GM21619 (cell line): ENCODE measurements at regions not wholly inside any gene's neighbourhood (a gene's known extent, or its start where the extent isn't known, plus 50 kb on each side); places are given as distances from the start of the nearest gene placed in this dataset.
"Not testable (repeated sequence)": the region's sequence is repeated elsewhere in the genome, so short reads cannot be mapped to it uniquely, and the experiment has no call there.

Source experiments
- ATAC-seq: cut with Tn5 transposase; IDR thresholded peaks from one replicate; pipeline ENCODE4 v1.9.1; 2021; ENCODE audit not compliant: unreplicated experiment

DNA sequence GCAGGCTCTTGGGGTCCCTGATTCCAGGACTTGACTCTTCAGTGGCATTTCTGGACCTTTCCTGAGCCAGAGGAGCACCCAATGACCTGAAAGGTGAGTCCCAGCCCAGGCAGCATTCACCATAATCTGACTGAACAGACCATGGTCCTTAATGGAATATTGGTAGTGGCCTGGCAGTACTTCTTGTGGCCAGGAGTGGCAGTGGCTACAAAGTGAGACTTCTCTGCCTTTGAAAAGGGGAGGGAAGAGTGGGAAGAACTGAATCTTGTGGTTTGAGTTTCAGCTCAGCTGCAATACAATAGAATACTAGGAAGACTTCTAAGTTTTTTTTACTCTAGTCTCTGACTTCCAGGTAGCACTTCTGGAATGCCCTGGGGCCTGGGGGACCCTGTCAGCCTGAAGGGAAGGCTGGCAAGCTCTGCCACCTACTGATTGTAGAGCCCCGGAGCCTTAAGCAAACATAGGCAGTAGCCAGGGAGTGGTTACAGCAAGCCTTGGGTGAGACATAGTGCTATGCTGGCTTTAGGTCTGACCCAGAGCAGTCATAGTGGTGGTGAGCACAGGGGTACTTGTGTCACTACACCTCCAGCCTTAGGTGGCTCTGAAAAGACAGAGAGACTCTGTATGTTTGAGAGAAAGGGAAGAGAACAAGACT lies 674.2 kb upstream of the MANEA start:
- no peak for ATAC-seq

DNA sequence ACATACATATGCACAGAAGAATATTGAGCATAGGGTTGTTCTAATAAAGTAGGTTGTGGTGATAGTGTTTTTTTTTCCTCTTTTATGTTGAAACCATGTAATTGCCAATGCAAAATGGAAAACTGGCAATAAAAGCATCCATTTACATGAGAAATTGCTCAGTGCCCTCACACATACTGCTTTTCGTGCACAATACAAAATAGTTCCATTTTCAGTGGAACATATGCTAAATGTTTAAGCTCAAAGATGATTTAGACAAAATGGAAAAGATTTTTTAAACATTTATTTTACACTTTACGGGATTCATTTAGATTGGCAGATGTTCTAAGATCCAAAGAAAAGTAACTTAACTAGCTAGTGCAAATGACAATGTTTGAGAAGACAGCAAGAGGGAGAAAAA lies 678.1 kb upstream of the MANEA start:
- no peak for ATAC-seq

DNA sequence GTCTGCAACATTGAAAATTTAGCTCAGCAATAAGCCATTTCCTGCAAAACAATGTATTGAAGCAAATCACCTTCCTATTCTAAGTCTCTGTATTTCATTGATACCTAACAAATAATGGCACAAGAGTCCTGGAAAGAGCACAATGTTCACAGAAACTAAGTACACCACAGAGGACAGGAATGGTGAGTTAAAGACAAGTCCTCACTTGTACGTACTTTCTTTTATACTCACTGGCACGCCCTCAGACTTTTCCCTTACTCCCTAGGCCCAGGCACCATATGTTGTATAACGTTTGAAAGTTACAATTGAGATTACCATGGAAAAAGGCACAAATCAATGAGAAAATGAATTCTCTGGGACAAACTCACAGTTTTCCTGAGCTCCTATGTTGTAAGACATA lies 683.0 kb upstream of the MANEA start:
- no peak for ATAC-seq

DNA sequence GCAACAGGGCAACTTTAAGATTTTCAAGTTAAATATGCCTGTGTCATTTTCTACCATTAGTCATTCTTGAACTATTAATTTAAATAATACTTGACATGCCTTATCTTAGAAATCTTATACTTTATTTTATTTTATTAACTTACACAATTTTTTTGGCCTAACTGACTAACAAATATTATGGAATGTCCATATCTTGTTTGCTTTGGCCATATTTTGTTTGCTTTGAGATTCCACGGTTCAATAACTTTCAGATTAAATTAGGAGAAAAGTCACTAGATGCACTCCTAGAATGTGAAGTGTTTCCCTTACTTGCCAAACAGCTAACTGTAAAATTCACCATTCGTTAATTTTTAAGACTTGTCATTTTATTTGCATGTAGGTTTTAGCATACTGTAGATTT lies 684.0 kb upstream of the MANEA start:
- ATAC-seq, result no peak

DNA sequence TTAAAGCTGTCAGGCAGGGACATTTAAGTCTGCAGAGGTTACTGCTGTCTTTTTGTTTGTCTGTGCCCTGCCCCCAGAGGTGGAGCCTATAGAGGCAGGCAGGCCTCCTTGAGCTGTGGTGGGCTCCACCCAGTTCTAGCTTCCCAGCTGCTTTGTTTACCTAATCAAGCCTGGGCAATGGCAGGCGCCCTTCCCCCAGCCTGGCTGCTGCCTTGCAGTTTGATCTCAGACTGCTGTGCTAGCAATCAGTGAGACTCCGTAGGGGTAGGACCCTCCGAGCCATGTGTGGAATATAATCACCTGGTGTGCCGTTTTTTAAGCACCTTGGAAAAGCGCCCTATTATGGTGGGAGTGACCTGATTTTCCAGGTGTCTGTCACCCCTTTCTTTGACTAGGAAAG lies 703.5 kb upstream of the MANEA start:
- not testable (repeated sequence) for ATAC-seq

DNA sequence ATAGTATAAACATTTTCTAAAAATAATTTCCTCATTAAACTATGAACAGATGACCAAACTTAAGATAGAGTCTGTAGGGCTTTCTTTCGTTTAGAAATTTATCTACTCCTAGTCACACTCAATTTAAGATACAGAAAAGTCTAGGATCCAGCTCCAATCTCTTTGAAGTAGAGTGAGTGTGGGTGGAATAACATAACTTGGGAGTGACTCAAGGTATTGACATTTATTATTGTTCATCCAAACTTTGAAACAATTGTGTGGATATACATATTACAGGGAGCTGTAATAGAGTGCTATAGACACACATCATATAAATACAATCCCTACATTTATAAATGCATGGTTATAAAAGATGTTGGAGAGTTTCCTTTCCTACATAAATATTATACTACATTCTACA lies 715.2 kb upstream of the MANEA start:
- ATAC-seq, result no peak

DNA sequence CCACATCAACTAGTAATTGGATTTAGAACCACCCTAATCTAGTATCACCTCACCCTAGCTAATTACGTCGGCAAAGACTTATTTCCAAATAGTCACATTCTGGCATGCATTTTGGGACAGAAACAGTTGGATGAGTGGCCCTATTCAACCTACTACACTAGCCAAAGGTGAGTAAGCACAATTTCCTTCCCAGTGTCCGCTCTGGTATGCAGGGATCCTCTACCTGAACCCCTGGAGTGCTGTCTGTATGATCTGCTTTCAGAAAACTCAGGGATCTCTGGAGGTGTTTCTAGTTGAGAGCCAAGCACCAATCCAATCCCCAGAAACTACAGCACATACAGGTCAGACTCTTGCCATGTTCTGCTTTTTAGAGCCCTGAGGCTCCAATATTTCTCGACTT lies 717.4 kb upstream of the MANEA start:
- ATAC-seq, result no peak

DNA sequence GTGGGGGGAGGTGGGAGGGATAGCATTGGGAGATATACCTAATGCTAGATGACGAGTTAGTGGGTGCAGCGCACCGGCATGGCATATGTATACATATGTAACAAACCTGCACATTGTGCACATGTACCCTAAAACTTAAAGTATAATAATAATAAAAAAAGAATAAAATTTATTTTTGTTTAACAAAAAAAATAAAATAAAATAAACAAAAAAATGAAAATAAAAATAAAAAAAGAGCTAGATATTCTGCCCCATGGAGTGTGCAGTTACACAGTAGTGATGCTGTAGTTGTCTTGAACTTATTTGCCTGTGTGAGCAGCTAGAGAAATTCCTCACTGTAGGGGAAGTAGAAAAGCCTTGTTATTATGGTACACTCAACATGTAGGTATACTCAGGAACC lies 720.3 kb upstream of the MANEA start:
- ATAC-seq, result not testable (repeated sequence)

DNA sequence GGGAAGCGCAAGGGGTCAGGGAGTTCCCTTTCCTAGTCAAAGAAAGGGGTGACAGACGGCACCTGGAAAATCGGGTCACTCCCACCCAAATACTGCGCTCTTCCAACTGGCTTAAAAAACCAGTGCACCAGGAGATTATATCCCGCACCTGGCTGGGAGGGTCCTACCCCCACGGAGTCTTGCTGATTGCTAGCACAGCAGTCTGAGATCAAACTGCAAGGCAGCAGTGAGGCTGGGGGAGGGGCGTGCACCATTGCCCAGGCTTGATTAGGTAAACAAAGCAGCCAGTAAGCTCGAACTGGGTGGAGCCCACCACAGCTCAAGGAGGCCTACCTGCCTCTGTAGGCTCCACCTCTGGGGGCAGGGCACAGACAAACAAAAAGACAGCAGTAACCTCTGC lies 726.0 kb upstream of the MANEA start:
- ATAC-seq, result not testable (repeated sequence)

DNA sequence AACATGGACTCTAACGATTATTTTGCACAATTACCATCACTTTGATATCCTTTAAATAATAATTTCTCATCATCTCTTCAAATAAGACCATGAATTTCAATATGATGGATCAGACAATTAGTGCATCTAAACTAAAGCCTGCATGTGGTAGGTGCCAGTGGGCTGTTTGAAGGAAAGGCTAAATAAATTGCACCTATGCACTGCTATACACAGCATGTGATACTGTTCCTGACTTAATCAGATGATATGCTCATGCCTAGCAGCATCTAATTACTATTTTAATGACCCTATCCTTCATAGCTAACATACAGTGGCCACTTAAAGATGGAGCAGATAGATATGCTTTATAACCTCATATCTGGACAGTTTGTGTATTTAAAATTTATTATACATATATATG lies 731.6 kb upstream of the MANEA start:
- ATAC-seq, result no peak

DNA sequence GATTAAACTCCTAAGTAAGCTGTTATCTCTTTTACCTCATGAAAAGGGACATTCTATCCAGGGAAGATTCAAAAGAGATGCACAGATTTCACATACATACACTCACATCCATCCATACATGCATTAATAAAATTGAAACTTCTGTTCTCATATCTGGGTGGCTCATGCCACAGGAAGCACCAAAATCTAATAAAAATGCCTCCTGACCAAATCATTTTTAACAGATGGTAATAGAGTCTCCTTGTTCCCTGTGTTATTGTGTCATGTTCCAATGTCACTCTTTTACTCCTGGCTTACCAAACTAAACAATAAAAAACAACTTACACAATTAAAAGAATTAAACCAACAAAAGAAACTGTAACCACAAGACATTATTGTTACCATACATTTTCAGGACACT lies 742.1 kb upstream of the MANEA start:
- no peak for ATAC-seq

DNA sequence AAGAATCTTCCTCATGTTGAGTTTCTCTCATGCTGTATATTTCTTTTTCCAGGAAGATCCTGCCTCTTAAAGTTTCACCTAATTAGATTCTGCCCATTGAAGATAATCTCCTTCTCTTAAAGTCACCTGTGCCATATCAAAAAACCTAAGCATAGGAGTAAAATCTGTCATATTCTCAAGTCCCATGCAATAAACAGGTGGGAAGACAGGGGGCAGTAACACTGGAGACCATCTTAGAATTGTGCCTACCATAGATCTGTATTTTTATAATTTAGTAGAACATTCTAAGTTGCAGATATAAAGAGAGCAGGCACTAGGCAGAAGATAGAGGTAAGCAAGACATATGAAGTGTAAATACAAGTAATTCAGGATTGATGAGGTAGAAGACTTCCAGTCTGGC lies 763.5 kb upstream of the MANEA start:
- no peak for ATAC-seq

DNA sequence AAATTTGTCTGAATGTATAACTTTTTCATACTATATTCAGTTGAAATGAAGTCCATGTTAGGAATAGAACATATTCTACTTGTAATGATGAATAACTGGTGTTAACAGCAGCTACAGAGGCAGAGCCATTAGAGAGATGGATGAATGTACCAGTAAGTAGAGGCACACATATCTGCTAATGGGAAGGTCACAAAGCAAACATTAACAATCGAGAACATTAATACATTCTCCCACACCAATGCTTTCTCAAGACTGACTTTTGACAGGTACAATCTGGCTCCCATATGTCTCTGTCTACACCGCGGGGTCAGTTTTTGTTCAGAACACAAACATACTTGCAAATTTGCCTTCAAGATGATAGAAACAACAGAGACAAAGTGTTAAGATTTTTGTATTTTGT lies 776.0 kb upstream of the MANEA start:
- no peak for ATAC-seq

DNA sequence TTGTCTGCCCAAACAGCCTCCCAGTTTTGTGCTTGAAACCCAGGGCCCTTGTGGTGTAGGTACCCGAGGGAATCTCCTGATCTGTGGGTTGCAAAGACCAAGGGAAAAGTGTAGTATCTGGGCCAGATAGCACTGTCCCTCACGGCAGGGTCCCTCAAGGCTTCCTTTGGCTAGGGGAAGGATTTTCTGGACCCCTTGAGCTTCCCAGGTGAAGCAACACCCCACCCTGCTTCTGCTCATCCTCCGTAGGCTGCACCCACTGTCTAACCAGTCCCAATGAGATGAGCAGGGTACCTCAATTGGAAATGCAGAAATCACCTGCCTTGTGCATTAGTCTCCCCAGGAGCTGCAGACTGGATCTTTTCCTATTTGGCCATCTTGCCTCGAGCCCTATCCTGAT lies 791.8 kb upstream of the MANEA start:
- ATAC-seq, result no peak

DNA sequence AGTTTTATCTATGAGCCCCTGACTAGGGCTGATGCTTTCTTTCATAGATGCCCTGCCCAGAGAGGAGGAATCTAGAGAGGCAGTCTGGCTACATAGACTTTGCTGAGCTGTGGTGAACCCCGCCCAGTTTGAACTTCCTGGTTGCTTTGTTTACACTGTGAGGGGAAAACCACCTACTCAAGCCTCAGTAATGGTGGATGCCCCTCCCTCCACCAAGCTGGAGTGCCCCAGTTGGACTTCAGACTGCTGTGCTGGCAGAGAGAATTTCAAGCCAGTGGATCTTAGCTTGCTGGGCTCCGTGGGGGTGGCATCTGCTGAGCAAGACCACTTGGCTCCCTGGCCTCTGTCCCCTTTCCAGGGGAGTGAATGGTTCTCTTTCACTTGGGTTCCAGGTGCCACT lies 792.3 kb upstream of the MANEA start:
- ATAC-seq, result not testable (repeated sequence)

DNA sequence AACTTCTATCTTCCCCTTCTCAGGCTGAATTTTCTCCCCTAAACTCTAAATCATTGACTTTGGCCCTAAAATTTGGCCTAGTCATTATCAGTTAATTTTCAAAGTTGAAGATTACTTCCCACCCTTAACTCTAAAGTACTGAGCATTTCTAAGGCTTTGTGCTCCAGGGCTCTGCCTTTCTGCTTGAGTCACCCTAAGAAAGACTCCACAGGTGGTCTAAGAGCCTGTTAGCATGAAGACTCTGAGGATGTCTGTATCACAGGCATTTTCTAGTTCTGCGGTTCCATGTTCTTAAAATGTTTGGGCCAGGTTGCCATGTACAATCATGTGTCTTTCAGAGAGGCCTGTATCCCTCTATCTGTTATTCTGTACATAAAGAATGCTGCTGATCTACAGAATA lies 808.1 kb upstream of the MANEA start:
- ATAC-seq, result no peak

DNA sequence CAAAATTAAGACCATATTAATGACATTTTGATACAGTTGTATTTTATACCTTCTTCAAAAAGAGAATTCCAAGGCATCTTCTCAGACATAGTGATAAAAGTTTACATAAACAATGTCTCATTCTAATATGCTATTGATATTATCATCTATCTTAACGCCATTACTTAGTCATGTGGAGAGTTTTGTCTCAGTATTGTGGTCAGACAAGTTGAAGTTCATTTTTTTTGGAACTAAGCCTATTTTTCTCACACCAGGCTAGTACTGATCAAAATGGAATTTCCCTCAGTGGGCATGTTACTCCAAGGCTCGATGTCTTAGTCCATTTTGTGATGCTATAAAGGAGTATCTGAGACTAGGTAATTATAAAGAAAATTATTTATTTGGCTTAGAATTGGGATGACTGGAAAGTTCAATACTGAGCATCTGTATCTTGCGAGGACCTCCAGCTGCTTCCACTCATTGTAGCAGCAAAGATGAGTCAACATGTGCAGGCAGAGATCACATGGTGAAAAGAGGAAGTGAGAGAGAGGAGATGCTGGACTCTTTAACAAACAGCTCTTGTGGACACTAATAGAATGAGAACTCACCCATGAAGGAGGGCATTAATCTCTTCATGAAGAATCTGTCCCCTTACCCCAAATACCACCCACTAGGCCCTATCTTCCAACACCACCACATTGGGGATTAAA lies 825.5 kb upstream of the MANEA start:
- peak; percentile 98 for ATAC-seq

DNA sequence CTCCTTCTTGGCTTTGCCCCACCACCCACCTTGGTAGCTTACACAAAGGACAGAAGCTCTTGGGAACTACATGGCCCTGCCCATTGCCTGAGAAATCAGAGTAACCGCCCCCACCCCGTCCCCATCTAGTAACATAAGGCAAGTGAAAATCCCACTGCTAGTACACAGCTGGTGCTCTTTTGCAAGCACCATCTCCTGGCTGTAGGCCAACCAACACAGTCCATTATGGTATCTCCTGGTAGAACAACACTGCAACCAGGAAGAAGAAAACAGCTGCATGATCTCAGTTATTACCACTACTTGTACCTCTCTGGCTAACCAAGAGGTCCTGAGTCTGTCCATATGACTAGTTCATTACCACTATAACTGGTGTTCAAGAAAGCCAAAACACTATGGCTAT lies 841.1 kb upstream of the MANEA start:
- ATAC-seq, result no peak

DNA sequence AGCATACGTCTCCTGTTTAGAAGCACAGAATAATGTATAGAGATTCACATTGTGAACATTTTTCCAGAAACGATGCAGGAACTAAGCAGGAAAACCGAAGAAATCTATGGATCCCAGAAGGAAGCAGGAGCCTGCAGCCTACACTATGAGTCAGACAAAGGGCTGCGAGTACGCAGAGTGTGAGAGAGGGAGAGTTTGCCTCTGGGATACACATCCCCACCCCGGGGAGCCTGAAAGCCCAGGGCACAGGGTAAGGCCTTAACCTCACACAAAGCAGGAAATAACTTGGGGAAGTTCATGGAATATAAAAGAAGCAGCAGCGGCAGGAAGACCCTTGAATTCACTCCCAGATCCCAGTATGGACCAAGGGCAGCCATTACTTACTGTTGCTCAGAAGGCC lies 842.1 kb upstream of the MANEA start:
- ATAC-seq, result no peak

DNA sequence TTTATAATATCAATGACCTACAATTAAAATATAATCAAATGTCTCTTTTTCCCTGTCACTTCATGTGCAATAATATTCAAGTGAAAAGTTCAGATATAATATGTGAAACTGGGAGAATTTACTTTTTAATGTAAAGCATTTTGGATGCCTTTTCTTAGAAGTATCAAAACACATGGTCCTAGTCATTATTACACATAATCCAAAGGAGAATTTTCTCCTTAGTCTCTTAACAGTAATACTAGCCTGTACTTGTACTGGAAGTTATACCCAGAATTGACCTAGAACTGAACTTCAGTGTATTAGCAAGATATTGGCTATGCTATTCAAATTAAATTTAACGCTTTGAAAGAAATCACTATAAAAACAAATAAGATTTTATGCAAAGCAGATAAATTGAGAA lies 842.6 kb upstream of the MANEA start:
- ATAC-seq, result no peak

DNA sequence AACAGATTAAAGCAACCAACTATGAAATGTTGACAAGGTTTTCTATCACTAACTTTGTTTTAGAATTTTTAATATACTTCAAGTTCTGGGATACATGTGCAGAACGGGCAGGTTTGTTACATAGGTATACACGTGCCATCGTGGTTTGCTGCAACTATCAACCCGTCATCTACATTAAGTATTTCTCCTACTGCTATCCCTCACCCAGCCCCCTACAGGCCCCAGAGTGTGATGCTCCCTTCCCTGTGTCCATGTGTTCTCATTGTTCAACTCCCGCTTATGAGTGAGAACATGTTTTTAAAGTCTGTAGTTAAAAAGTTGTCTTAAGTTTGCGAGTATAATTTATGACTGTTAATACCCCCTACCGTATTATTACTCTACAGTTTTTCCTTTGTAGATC lies 844.3 kb upstream of the MANEA start:
- ATAC-seq, result no peak

DNA sequence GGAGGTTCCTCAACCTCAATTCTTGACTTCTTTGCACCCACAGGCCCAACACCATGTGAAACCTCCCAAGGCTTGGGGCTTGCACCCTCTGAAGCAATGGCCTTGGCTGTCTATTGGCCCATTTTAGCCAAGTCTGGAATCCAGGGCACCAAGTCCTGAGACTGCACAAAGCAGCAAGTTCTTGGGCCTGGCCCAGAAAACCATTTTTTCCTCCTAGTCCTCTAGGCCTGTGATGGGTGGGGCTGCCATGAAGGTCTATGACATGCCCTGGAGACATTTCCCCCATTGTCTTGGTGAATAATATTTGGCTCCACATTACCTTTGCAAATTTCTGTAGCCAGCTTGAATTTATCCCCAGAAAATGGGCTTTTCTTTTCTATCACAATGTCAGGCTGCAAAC lies 849.6 kb upstream of the MANEA start:
- ATAC-seq, result no peak

DNA sequence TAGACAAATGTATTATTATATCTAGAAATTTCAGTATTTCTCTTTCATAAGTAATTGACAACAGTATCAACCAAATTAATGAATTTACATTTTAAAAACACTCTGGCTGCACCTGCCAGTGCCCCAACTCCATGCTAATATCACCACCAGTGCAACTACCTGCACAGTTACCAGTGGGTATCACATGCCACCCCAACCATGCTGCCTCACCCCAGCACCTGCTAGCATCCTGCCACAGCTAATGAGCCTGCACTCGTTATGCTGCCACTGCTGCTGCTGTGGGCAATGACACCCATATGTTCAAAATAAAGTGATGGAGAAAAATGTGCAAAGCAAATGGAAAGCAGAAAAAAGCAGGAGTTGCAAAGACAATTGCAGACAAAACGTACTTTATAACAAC lies 855.9 kb upstream of the MANEA start:
- ATAC-seq, result no peak
